ENCODE measurements at regions not wholly inside any gene's neighbourhood (a gene's known extent, or its start where the extent isn't known, plus 50 kb on each side); places are given as distances from the start of the nearest gene placed in this dataset.

DNA sequence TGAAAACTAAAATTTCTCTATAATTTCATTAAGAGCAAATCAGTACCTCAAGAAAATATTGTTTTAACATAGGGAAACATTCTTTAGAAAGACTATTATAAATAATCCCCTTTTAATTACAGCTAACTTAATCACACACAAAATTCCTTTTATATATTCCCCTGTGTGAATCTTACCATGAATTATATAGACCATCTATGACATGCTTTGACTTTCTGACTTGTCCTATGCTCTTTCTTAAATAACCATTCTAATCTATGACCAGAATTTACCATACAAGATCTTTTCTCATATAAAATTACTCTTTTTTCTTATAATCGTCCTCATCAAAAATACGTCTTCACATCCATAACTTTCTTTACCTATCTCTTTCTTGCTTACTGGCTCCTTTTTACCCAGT is 824.2 kb upstream of the FAM98A start:
- TF ChIP-seq, protein P1, sequence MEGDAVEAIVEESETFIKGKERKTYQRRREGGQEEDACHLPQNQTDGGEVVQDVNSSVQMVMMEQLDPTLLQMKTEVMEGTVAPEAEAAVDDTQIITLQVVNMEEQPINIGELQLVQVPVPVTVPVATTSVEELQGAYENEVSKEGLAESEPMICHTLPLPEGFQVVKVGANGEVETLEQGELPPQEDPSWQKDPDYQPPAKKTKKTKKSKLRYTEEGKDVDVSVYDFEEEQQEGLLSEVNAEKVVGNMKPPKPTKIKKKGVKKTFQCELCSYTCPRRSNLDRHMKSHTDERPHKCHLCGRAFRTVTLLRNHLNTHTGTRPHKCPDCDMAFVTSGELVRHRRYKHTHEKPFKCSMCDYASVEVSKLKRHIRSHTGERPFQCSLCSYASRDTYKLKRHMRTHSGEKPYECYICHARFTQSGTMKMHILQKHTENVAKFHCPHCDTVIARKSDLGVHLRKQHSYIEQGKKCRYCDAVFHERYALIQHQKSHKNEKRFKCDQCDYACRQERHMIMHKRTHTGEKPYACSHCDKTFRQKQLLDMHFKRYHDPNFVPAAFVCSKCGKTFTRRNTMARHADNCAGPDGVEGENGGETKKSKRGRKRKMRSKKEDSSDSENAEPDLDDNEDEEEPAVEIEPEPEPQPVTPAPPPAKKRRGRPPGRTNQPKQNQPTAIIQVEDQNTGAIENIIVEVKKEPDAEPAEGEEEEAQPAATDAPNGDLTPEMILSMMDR (IDR thresholded peaks at IDR 0.05), result no peak
- TF ChIP-seq POLR2A (IDR thresholded peaks at IDR 0.05), result no peak

Data from uterus (tissue), 2 donors.